ENCODE measurements at regions not wholly inside any gene's neighbourhood (a gene's known extent, or its start where the extent isn't known, plus 50 kb on each side); places are given as distances from the start of the nearest gene placed in this dataset.
A peak's percentile ranks its signal among the peaks of the same experiment; 100 is the strongest.

DNA sequence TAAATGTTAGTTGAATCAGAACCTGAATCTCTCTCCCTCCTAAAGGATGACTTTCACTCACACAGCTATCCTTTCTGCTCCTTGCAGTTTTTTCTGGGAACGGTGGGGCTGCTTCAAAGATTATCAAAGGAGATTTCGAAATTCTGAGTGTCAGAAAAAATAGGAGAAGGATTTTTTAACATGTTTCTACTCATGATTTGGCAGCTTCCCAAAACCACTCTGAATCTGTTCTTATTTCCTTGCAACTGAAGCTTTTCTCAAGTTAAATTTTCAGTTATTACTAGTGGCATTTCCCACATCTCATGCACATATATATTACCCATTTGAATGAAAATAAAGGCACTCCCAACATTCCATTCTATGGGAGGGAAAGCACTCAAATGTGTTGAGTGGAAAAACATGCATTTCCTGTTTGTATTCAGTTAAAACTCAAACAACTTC lies 123.6 kb downstream of the LCA5 start:
- peaks cover 0 to 4% (median 0%) of the 10 kb centered on the region in 4 experiments; a peak in 3 of 7 replicates for H3K4me1 ChIP-seq (replicated peaks in 1 of 4; ENCODE audit: control insufficient read depth in 3 of 4, insufficient read depth in 4 of 4, low read length in 3 of 4)
- TF ChIP-seq SRF (IDR thresholded peaks at IDR 0.05; ENCODE audit: low read depth, low read length), result no peak
- no peak for TF ChIP-seq JUND (IDR thresholded peaks at IDR 0.05; ENCODE audit: low read length)
- TF ChIP-seq SIRT6 (IDR thresholded peaks at IDR 0.05; ENCODE audit: low read length), result no peak
- no peak for TF ChIP-seq KDM5A (IDR thresholded peaks at IDR 0.05; ENCODE audit: low read length)
- TF ChIP-seq E2F6 (IDR thresholded peaks at IDR 0.05), result no peak
- no peak for TF ChIP-seq TAF7 (optimal IDR thresholded peaks at IDR 0.05; ENCODE audit: borderline replicate concordance, low read depth, low read length)
- no peak for TF ChIP-seq HDAC2 (IDR thresholded peaks at IDR 0.05; ENCODE audit: borderline replicate concordance in 1 of 2, low read depth in 2 of 2, low read length in 2 of 2)
- TF ChIP-seq FOSL1 (IDR thresholded peaks at IDR 0.05; ENCODE audit: insufficient read depth, low read depth, low read length), result no peak
- no peak for TF ChIP-seq HDAC6 (IDR thresholded peaks at IDR 0.05; ENCODE audit: low read depth, low read length)
- TF ChIP-seq CTCF (IDR thresholded peaks at IDR 0.05; ENCODE audit: control extremely low read depth in 1 of 3, insufficient read depth in 1 of 3, low read depth in 1 of 3, low read length in 3 of 3), result no peak

More for the DNA sequence above, 123.6 kb downstream of the LCA5 start:
- no peaks in the 10 kb centered on the region for H3K79me2 ChIP-seq (ENCODE audit: control insufficient read depth in 1 of 2, insufficient read depth in 2 of 2, low read length in 2 of 2)
- no peak overlapping the region for H3K4me3 ChIP-seq (ENCODE audit: extremely low read depth in 1 of 4, insufficient read depth in 2 of 4, low read depth in 3 of 4, low read length in 4 of 4)
- DNase-seq (ENCODE audit: low read depth in 1 of 2, low spot score in 2 of 2) (no peak), FAIRE-seq (no peak)
- H2BK15ac ChIP-seq (ENCODE audit: low read length), result no peak overlapping the region
- no peaks in the 10 kb centered on the region for H3K9me3 ChIP-seq (ENCODE audit: insufficient read depth in 2 of 2, low read depth in 1 of 2, low read length in 1 of 2)
- no peaks in the 10 kb centered on the region for H3K79me1 ChIP-seq (ENCODE audit: low read depth, low read length)
- H3K36me3 ChIP-seq (ENCODE audit: control insufficient read depth in 2 of 4, insufficient read depth in 4 of 4, low read length in 3 of 4), result no peaks in the 10 kb centered on the region
- H2BK12ac ChIP-seq (ENCODE audit: low read depth, low read length), result no peak overlapping the region
- no peaks in the 10 kb centered on the region for H3K27me3 ChIP-seq (replicated peaks in 1 of 4; ENCODE audit: control insufficient read depth in 3 of 4, extremely low read depth in 1 of 4, insufficient read depth in 3 of 4, low read length in 3 of 4)
- H3K23ac ChIP-seq (ENCODE audit: insufficient read length), result no peak overlapping the region
- H4K5ac ChIP-seq (ENCODE audit: insufficient read length, low read depth, low read length), result no peak overlapping the region
- H2AFZ ChIP-seq (ENCODE audit: low read length), result peak overlapping the region; percentile 50; the same call in 1 of the 2 replicates
- H4K8ac ChIP-seq (ENCODE audit: extremely low read depth, insufficient read depth, low read length), result no peak overlapping the region
- no peak overlapping the region for H3K9ac ChIP-seq (replicated peaks in 1 of 4; ENCODE audit: extremely low read depth in 1 of 4, low read depth in 3 of 4, low read length in 3 of 4)
- CTCF ChIA-PET (ENCODE audit: partially characterized antibody), result interaction anchor here (0.6 to 4.9 kb wide), 4 partner anchors 11 to 312 kb away, joined by 3 to 24 read pairs (median 6); no protein-coding TSS in a partner anchor
- no peaks in the 10 kb centered on the region for H3K23me2 ChIP-seq (ENCODE audit: low read depth, low read length)
- no peak overlapping the region for H2BK20ac ChIP-seq (ENCODE audit: low read length)
- no peak overlapping the region for H2BK120ac ChIP-seq (replicated peaks; ENCODE audit: low read depth, low read length)
- H3K14ac ChIP-seq (ENCODE audit: insufficient read length), result no peak overlapping the region
- H4K20me1 ChIP-seq (replicated peaks in 1 of 2; ENCODE audit: control insufficient read depth in 1 of 2, insufficient read depth in 2 of 2, low read length in 2 of 2), result no peaks in the 10 kb centered on the region
- no peak overlapping the region for H3K27ac ChIP-seq (ENCODE audit: low read depth, low read length)
- H3K18ac ChIP-seq (ENCODE audit: extremely low read depth, low read length), result no peak overlapping the region
- no peak overlapping the region for H3K4ac ChIP-seq (replicated peaks; ENCODE audit: insufficient read length, low read depth, low read length)
- H2AK5ac ChIP-seq (ENCODE audit: low read depth, low read length), result no peak overlapping the region
- H3K56ac ChIP-seq (replicated peaks; ENCODE audit: insufficient read length, low read depth, low read length), result no peak overlapping the region
- H4K91ac ChIP-seq (replicated peaks; ENCODE audit: insufficient read length, low read length), result no peak overlapping the region
- WGBS, 2 experiments (ENCODE audit: extremely low coverage in 1 of 2, insufficient coverage in 1 of 2, insufficient read length in 1 of 2, insufficient replicate concordance in 2 of 2, low coverage in 1 of 2, low lambda C conversion rate in 2 of 2, missing lambda C conversion rate in 1 of 2), result 70% methylated on average over 2 of the region's 2 CpGs; no CpG with 5 or more reads in 1 of the 2 experiments
- H2BK5ac ChIP-seq (ENCODE audit: low read depth, low read length), result no peak overlapping the region
- H3K4me2 ChIP-seq (ENCODE audit: insufficient read depth in 1 of 2, low read depth in 2 of 2, low read length in 2 of 2), result peak overlapping the region in 1 of 2 experiments; percentile 20; a peak in 1 of 4 replicates
- POLR2A ChIA-PET (ENCODE audit: partially characterized antibody), result interaction anchor here (0.8 kb wide), 1 partner anchor 1790 kb away, joined by 4 read pairs; no protein-coding TSS in a partner anchor
